ENCODE measurements at regions not wholly inside any gene's neighbourhood (a gene's known extent, or its start where the extent isn't known, plus 50 kb on each side); places are given as distances from the start of the nearest gene placed in this dataset.

GRCh38 chr1:195934817-195935553 lies 673.3 kb downstream of the KCNT2 start:
- no peak for TF ChIP-seq ZFX (IDR thresholded peaks at IDR 0.05; ENCODE audit: borderline replicate concordance)
- TF ChIP-seq, protein P1, sequence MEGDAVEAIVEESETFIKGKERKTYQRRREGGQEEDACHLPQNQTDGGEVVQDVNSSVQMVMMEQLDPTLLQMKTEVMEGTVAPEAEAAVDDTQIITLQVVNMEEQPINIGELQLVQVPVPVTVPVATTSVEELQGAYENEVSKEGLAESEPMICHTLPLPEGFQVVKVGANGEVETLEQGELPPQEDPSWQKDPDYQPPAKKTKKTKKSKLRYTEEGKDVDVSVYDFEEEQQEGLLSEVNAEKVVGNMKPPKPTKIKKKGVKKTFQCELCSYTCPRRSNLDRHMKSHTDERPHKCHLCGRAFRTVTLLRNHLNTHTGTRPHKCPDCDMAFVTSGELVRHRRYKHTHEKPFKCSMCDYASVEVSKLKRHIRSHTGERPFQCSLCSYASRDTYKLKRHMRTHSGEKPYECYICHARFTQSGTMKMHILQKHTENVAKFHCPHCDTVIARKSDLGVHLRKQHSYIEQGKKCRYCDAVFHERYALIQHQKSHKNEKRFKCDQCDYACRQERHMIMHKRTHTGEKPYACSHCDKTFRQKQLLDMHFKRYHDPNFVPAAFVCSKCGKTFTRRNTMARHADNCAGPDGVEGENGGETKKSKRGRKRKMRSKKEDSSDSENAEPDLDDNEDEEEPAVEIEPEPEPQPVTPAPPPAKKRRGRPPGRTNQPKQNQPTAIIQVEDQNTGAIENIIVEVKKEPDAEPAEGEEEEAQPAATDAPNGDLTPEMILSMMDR (IDR thresholded peaks at IDR 0.05), result no peak

All from 22Rv1 (cell line).